GM12891 (cell line): ENCODE measurements at regions not wholly inside any gene's neighbourhood (a gene's known extent, or its start where the extent isn't known, plus 50 kb on each side); places are given as distances from the start of the nearest gene placed in this dataset.

Experiments used
- POLR2A ChIP-seq: IDR thresholded peaks from 2 replicates; pipeline ENCODE4 v1.6.1; 2011; ENCODE audit warnings: low read depth, low read length, control low read depth
- POLR2AphosphoS5 ChIP-seq: IDR thresholded peaks from 2 replicates; pipeline ENCODE4 v1.6.1; 2011; ENCODE audit warnings: low read depth, low read length, control low read depth

GRCh38 chr15:97099040-97099439 is 768.5 kb downstream of the NR2F2 start:
- no peak for TF ChIP-seq POLR2A
- TF ChIP-seq POLR2AphosphoS5: no peak
